ENCODE measurements at regions not wholly inside any gene's neighbourhood (a gene's known extent, or its start where the extent isn't known, plus 50 kb on each side); places are given as distances from the start of the nearest gene placed in this dataset.
A peak's percentile ranks its signal among the peaks of the same experiment; 100 is the strongest.

DNA sequence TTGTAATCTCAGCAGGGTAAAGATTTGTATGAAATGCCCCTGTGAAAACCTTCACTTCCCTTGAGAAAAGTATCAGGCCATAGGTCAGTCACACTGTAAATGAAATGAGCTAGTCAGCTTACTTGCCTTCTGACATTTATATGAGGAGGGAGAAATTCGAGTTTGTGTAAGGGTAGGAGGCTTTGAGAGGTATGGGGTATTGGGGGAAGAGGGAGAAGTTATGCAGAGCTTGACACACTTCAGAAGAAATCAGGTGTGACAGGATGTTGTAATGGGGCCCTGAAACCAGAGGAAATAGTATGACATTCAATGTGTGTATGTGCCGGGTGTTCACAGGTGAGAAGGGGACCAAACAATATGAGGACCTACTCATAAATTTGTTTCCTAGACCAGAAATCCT, 64.2 kb upstream of the CCN6 start:
- DNase-seq (ENCODE audit: low read depth in 6 of 9, low spot score in 9 of 9): peak in 6 of 9 donors; percentile 58 to 88 (median 72)
- H3K4me1 ChIP-seq (ENCODE audit: control insufficient read depth in 2 of 2, insufficient read depth in 2 of 2, low read length in 2 of 2): peaks cover 25 to 63% of the 10 kb centered on the region in 2 donors
- WGBS: 30% methylated on average over 2 of the region's 2 CpGs
- H3K4me3 ChIP-seq (ENCODE audit: low read length in 2 of 2): no peak overlapping the region
- H3K9me3 ChIP-seq (ENCODE audit: control insufficient read depth in 2 of 2, insufficient read depth in 1 of 2, low read length in 1 of 2): no peaks in the 10 kb centered on the region
- H3K36me3 ChIP-seq (ENCODE audit: control insufficient read depth in 2 of 2, insufficient read depth in 2 of 2, low read length in 1 of 2): no peaks in the 10 kb centered on the region
- H3K27ac ChIP-seq (ENCODE audit: low read depth in 1 of 2, low read length in 1 of 2): peak overlapping the region; percentile 73 to 88
- H3K27me3 ChIP-seq (ENCODE audit: control insufficient read depth in 2 of 2, insufficient read depth in 1 of 2, low read length in 1 of 2): no peaks in the 10 kb centered on the region

DNA sequence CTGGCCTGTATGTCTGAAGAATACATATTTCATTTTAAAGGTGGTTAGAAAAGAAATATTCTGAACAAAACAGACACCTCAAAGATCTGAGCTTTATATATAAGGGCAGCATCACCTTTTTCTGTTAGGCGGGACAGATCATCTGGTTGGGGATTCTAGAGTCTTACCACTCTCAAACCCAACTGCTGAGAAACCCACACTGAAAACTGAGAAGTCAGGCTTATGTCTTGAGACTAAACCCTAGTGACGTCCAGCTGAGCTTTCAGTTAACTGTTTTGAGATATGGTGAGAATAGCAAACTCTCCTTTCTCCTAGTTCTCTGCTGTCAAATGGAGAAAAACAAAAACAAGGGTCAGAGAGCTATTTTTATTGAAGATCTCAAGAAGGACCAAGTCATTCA, 63.7 kb upstream of the CCN6 start:
- Histone ChIP-seq H3K4me3 (ENCODE audit: low read length in 2 of 2) (no peak overlapping the region), H3K4me1 (ENCODE audit: control insufficient read depth in 2 of 2, insufficient read depth in 2 of 2, low read length in 2 of 2) (peaks cover 25 to 59% of the 10 kb centered on the region in 2 donors), H3K36me3 (ENCODE audit: control insufficient read depth in 2 of 2, insufficient read depth in 2 of 2, low read length in 1 of 2) (no peaks in the 10 kb centered on the region), H3K27ac (ENCODE audit: low read depth in 1 of 2, low read length in 1 of 2) (peak overlapping the region; percentile 73 to 88), H3K27me3 (ENCODE audit: control insufficient read depth in 2 of 2, insufficient read depth in 1 of 2, low read length in 1 of 2) (no peaks in the 10 kb centered on the region), H3K9me3 (ENCODE audit: control insufficient read depth in 2 of 2, insufficient read depth in 1 of 2, low read length in 1 of 2) (no peaks in the 10 kb centered on the region)
- WGBS: 85% methylated on average over 2 of the region's 2 CpGs
- no peak for DNase-seq (ENCODE audit: low read depth in 6 of 9, low spot score in 9 of 9)

- WGBS: 25% methylated on average over 4 of the region's 4 CpGs
- H3K27ac ChIP-seq (ENCODE audit: low read depth in 1 of 2, low read length in 1 of 2): peak overlapping the region; percentile 6 to 31
- H3K4me1 ChIP-seq (ENCODE audit: control insufficient read depth in 2 of 2, insufficient read depth in 2 of 2, low read length in 2 of 2): peaks cover 25 to 70% of the 10 kb centered on the region in 2 donors
Measured at GRCh38 chr6:111992851-111993250, 61.1 kb upstream of the CCN6 start.

GRCh38 chr6:111993342-111993741, 60.6 kb upstream of the CCN6 start:
- Histone ChIP-seq H3K9me3 (ENCODE audit: control insufficient read depth in 2 of 2, insufficient read depth in 1 of 2, low read length in 1 of 2) (no peaks in the 10 kb centered on the region), H3K4me3 (ENCODE audit: low read length in 2 of 2) (no peak overlapping the region), H3K27me3 (ENCODE audit: control insufficient read depth in 2 of 2, insufficient read depth in 1 of 2, low read length in 1 of 2) (no peaks in the 10 kb centered on the region), H3K27ac (ENCODE audit: low read depth in 1 of 2, low read length in 1 of 2) (peak overlapping the region in 1 of 2 donors; percentile 19), H3K4me1 (ENCODE audit: control insufficient read depth in 2 of 2, insufficient read depth in 2 of 2, low read length in 2 of 2) (peaks cover 25 to 67% of the 10 kb centered on the region in 2 donors), H3K36me3 (ENCODE audit: control insufficient read depth in 2 of 2, insufficient read depth in 2 of 2, low read length in 1 of 2) (no peaks in the 10 kb centered on the region)
- WGBS: 57% methylated on average over 6 of the region's 6 CpGs
- no peak for DNase-seq (ENCODE audit: low read depth in 6 of 9, low spot score in 9 of 9)

More at GRCh38 chr6:111992851-111993250, 61.1 kb upstream of the CCN6 start:
- Histone ChIP-seq H3K27me3 (ENCODE audit: control insufficient read depth in 2 of 2, insufficient read depth in 1 of 2, low read length in 1 of 2) (no peaks in the 10 kb centered on the region), H3K9me3 (ENCODE audit: control insufficient read depth in 2 of 2, insufficient read depth in 1 of 2, low read length in 1 of 2) (no peaks in the 10 kb centered on the region), H3K36me3 (ENCODE audit: control insufficient read depth in 2 of 2, insufficient read depth in 2 of 2, low read length in 1 of 2) (no peaks in the 10 kb centered on the region), H3K4me3 (ENCODE audit: low read length in 2 of 2) (no peak overlapping the region)
- peak in 4 of 9 donors; percentile 47 to 80 (median 54) for DNase-seq (ENCODE audit: low read depth in 6 of 9, low spot score in 9 of 9)

DNA sequence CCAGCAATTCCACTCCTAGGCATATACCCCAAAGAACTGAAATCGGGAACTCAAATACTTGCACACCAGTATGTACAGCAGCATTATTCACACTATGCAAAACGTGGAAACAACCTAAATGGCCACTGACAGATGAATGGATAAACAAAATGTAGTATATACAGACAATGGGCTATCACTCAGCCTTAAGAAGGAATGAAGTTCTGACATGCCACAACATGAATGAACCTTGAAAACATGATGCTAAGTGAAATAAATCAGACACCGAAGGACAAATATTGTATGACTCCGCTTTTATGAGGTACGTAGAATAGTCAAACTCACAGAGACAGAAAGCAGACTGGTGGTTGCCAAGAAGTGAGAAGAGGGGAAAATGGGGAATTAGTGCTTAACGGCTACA, 59.1 kb upstream of the CCN6 start:
- H3K36me3 ChIP-seq (ENCODE audit: control insufficient read depth in 2 of 2, insufficient read depth in 2 of 2, low read length in 1 of 2): no peaks in the 10 kb centered on the region
- no peaks in the 10 kb centered on the region for H3K27me3 ChIP-seq (ENCODE audit: control insufficient read depth in 2 of 2, insufficient read depth in 1 of 2, low read length in 1 of 2)
- no peaks in the 10 kb centered on the region for H3K9me3 ChIP-seq (ENCODE audit: control insufficient read depth in 2 of 2, insufficient read depth in 1 of 2, low read length in 1 of 2)
- no peak overlapping the region for H3K27ac ChIP-seq (ENCODE audit: low read depth in 1 of 2, low read length in 1 of 2)
- peaks cover 16 to 55% of the 10 kb centered on the region in 2 donors for H3K4me1 ChIP-seq (ENCODE audit: control insufficient read depth in 2 of 2, insufficient read depth in 2 of 2, low read length in 2 of 2)
- no peak for DNase-seq (ENCODE audit: low read depth in 6 of 9, low spot score in 9 of 9)
- H3K4me3 ChIP-seq (ENCODE audit: low read length in 2 of 2): no peak overlapping the region
- WGBS: 96% methylated on average over 6 of the region's 6 CpGs

DNA sequence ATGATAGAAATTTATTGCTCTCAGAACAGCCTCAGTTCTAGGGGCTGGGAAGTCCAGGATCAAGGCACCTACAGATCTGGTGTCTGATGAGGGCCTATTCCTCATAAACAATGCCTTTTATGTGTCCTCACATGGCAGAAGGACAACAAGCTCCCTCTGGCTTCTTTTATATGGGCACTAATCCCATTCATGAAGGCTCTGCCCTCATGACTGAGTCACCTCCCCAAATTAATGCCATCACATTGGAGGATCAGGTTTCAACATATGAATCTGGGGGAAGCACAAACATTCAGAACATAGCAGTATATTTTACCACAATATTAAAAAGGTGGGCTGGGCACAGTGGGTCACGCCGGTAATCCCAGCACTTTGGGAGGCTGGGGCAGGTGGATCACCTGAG, 58.5 kb upstream of the CCN6 start:
- 97% methylated on average over 2 of the region's 2 CpGs for WGBS
- Histone ChIP-seq H3K4me3 (ENCODE audit: low read length in 2 of 2) (no peak overlapping the region), H3K4me1 (ENCODE audit: control insufficient read depth in 2 of 2, insufficient read depth in 2 of 2, low read length in 2 of 2) (peaks cover 13 to 50% of the 10 kb centered on the region in 2 donors), H3K9me3 (ENCODE audit: control insufficient read depth in 2 of 2, insufficient read depth in 1 of 2, low read length in 1 of 2) (no peaks in the 10 kb centered on the region), H3K27ac (ENCODE audit: low read depth in 1 of 2, low read length in 1 of 2) (no peak overlapping the region), H3K36me3 (ENCODE audit: control insufficient read depth in 2 of 2, insufficient read depth in 2 of 2, low read length in 1 of 2) (no peaks in the 10 kb centered on the region), H3K27me3 (ENCODE audit: control insufficient read depth in 2 of 2, insufficient read depth in 1 of 2, low read length in 1 of 2) (no peaks in the 10 kb centered on the region)
- DNase-seq (ENCODE audit: low read depth in 6 of 9, low spot score in 9 of 9): no peak

- peaks cover 0 to under 1% of the 10 kb centered on the region in 2 donors for H3K9me3 ChIP-seq (ENCODE audit: control insufficient read depth in 2 of 2, insufficient read depth in 1 of 2, low read length in 1 of 2)
- peaks cover 13 to 45% of the 10 kb centered on the region in 2 donors for H3K4me1 ChIP-seq (ENCODE audit: control insufficient read depth in 2 of 2, insufficient read depth in 2 of 2, low read length in 2 of 2)
- H3K27ac ChIP-seq (ENCODE audit: low read depth in 1 of 2, low read length in 1 of 2): peak overlapping the region in 1 of 2 donors; percentile 6
- no peaks in the 10 kb centered on the region for H3K36me3 ChIP-seq (ENCODE audit: control insufficient read depth in 2 of 2, insufficient read depth in 2 of 2, low read length in 1 of 2)
- no peak overlapping the region for H3K4me3 ChIP-seq (ENCODE audit: low read length in 2 of 2)
- WGBS: 82% methylated on average over 17 of the region's 17 CpGs
- no peaks in the 10 kb centered on the region for H3K27me3 ChIP-seq (ENCODE audit: control insufficient read depth in 2 of 2, insufficient read depth in 1 of 2, low read length in 1 of 2)
- DNase-seq (ENCODE audit: low read depth in 6 of 9, low spot score in 9 of 9): peak in 1 of 9 donors; percentile 51
Measured at GRCh38 chr6:111996144-111996865, 57.6 kb upstream of the CCN6 start.

DNA sequence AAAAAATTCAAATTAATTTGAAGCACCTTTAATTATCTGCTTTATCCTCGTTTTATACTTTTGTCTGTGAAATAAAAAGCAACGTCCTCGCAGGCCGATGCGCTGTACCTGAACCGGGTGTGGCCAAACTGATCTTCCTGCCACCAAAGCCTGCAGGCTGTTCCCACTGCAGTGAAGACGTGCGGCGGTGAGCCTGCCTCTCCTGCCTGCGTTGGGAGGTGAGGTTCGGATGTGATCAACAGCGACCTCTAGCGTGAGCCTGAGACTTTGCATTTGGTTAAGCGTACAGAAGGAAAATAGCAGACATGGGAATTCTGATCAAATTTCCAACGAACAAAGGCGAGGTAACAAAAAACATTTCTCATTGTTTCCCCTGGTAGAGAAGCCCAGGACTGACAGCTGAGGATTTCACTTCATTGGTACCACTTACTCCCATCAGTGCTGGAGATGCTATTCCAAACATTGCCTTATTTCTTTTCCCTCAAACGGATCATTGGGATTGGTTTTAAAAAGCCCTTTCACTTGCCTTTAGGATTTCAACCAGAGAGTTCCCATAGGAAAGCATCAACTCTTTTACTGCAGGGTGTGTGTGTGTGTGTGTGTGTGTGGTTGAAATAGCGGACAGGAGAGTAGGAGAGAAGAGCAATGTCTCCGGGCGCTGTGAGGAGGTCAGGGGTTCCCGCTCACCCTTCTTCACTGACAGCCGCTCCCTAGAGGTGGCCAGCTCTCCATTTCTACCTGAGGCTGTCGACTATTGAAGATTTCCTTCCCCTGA, 56.6 kb upstream of the CCN6 start:
- Histone ChIP-seq H3K36me3 (ENCODE audit: control insufficient read depth in 2 of 2, insufficient read depth in 2 of 2, low read length in 1 of 2) (no peaks in the 10 kb centered on the region), H3K9me3 (ENCODE audit: control insufficient read depth in 2 of 2, insufficient read depth in 1 of 2, low read length in 1 of 2) (peaks cover 1 to 7% of the 10 kb centered on the region in 2 donors), H3K27ac (ENCODE audit: low read depth in 1 of 2, low read length in 1 of 2) (no peak overlapping the region), H3K27me3 (ENCODE audit: control insufficient read depth in 2 of 2, insufficient read depth in 1 of 2, low read length in 1 of 2) (no peaks in the 10 kb centered on the region), H3K4me1 (ENCODE audit: control insufficient read depth in 2 of 2, insufficient read depth in 2 of 2, low read length in 2 of 2) (peaks cover 10 to 37% of the 10 kb centered on the region in 2 donors), H3K4me3 (ENCODE audit: low read length in 2 of 2) (no peak overlapping the region)
- DNase-seq (ENCODE audit: low read depth in 6 of 9, low spot score in 9 of 9): peak in 8 of 9 donors; percentile 59 to 85 (median 72)
- 27% methylated on average over 23 of the region's 23 CpGs for WGBS

- Histone ChIP-seq H3K4me3 (ENCODE audit: low read length in 2 of 2) (no peak overlapping the region), H3K9me3 (ENCODE audit: control insufficient read depth in 2 of 2, insufficient read depth in 1 of 2, low read length in 1 of 2) (peaks cover 1 to 7% of the 10 kb centered on the region in 2 donors), H3K4me1 (ENCODE audit: control insufficient read depth in 2 of 2, insufficient read depth in 2 of 2, low read length in 2 of 2) (peaks cover 7 to 31% of the 10 kb centered on the region in 2 donors), H3K36me3 (ENCODE audit: control insufficient read depth in 2 of 2, insufficient read depth in 2 of 2, low read length in 1 of 2) (no peaks in the 10 kb centered on the region), H3K27ac (ENCODE audit: low read depth in 1 of 2, low read length in 1 of 2) (no peak overlapping the region), H3K27me3 (ENCODE audit: control insufficient read depth in 2 of 2, insufficient read depth in 1 of 2, low read length in 1 of 2) (no peaks in the 10 kb centered on the region)
- DNase-seq (ENCODE audit: low read depth in 6 of 9, low spot score in 9 of 9): no peak
- WGBS: 96% methylated on average over 6 of the region's 6 CpGs
Measured at GRCh38 chr6:111997853-111998208, 56.1 kb upstream of the CCN6 start.

Measured in thymus (tissue), 11 donors.